ENCODE measurements at regions not wholly inside any gene's neighbourhood (a gene's known extent, or its start where the extent isn't known, plus 50 kb on each side); places are given as distances from the start of the nearest gene placed in this dataset.
A peak's percentile ranks its signal among the peaks of the same experiment; 100 is the strongest.
"Not testable (repeated sequence)": the region's sequence is repeated elsewhere in the genome, so short reads cannot be mapped to it uniquely, and the experiment has no call there.

- H3K27ac ChIP-seq, result peak overlapping the region in 1 of 2 donors; percentile 54
- DNase-seq (ENCODE audit: low spot score), result not testable (repeated sequence)
- peak overlapping the region; percentile 69 for H3K4me3 ChIP-seq
Measured at GRCh38 chr1:146472192-146472861, 243.5 kb upstream of the NOTCH2NLA start.

GRCh38 chr1:146459939-146460338 lies 231.1 kb upstream of the NOTCH2NLA start:
- DNase-seq (ENCODE audit: low spot score); H3K4me3 ChIP-seq; H3K27ac ChIP-seq: not testable (repeated sequence)

- H3K27ac ChIP-seq; DNase-seq (ENCODE audit: low spot score); H3K4me3 ChIP-seq: not testable (repeated sequence)
Measured at GRCh38 chr1:146459308-146459707, 230.5 kb upstream of the NOTCH2NLA start.

- not testable (repeated sequence) for H3K27ac ChIP-seq; DNase-seq (ENCODE audit: low spot score); H3K4me3 ChIP-seq
Measured at GRCh38 chr1:146448877-146449246, 220.0 kb upstream of the NOTCH2NLA start.

GRCh38 chr1:146448212-146448876 lies 219.5 kb upstream of the NOTCH2NLA start:
- DNase-seq (ENCODE audit: low spot score); H3K27ac ChIP-seq; H3K4me3 ChIP-seq: not testable (repeated sequence)

- DNase-seq (ENCODE audit: low spot score), result peak; percentile 72
- Histone ChIP-seq H3K27ac (peak overlapping the region in 1 of 2 donors; percentile 28), H3K4me3 (peak overlapping the region; percentile 69)
Measured at GRCh38 chr1:146443871-146444222, 215.0 kb upstream of the NOTCH2NLA start.

GRCh38 chr1:146443088-146443870 lies 214.5 kb upstream of the NOTCH2NLA start:
- not testable (repeated sequence) for DNase-seq (ENCODE audit: low spot score); H3K27ac ChIP-seq; H3K4me3 ChIP-seq

- H3K4me3 ChIP-seq; DNase-seq (ENCODE audit: low spot score); H3K27ac ChIP-seq: not testable (repeated sequence)
Measured at GRCh38 chr1:146438543-146438942, 209.7 kb upstream of the NOTCH2NLA start.

- not testable (repeated sequence) for DNase-seq (ENCODE audit: low spot score); H3K27ac ChIP-seq
Measured at GRCh38 chr1:146416642-146417041, 187.8 kb upstream of the NOTCH2NLA start.

GRCh38 chr1:146415017-146415416 lies 186.2 kb upstream of the NOTCH2NLA start:
- H3K27ac ChIP-seq; H3K4me3 ChIP-seq; DNase-seq (ENCODE audit: low spot score): not testable (repeated sequence)

More at GRCh38 chr1:146416642-146417041, 187.8 kb upstream of the NOTCH2NLA start:
- H3K4me3 ChIP-seq, result not testable (repeated sequence)

- H3K4me3 ChIP-seq; DNase-seq (ENCODE audit: low spot score): not testable (repeated sequence)
- H3K27ac ChIP-seq, result peak overlapping the region in 1 of 2 donors; percentile 35
Measured at GRCh38 chr1:146413911-146414310, 185.1 kb upstream of the NOTCH2NLA start.

- not testable (repeated sequence) for H3K4me3 ChIP-seq; H3K27ac ChIP-seq; DNase-seq (ENCODE audit: low spot score)
Measured at GRCh38 chr1:146411923-146412322, 183.1 kb upstream of the NOTCH2NLA start.

- H3K4me3 ChIP-seq, result peak overlapping the region; percentile 62
- DNase-seq (ENCODE audit: low spot score), result not testable (repeated sequence)
- H3K27ac ChIP-seq, result peak overlapping the region; percentile 46 to 85
Measured at GRCh38 chr1:146409817-146410441, 181.1 kb upstream of the NOTCH2NLA start.

GRCh38 chr1:146409116-146409801 lies 180.4 kb upstream of the NOTCH2NLA start:
- Histone ChIP-seq H3K27ac (peak overlapping the region; percentile 46 to 85), H3K4me3 (peak overlapping the region; percentile 62)
- DNase-seq (ENCODE audit: low spot score), result not testable (repeated sequence)
